ACHN (cell line): ENCODE measurements at regions not wholly inside any gene's neighbourhood (a gene's known extent, or its start where the extent isn't known, plus 50 kb on each side); places are given as distances from the start of the nearest gene placed in this dataset.
"Not testable (repeated sequence)": the region's sequence is repeated elsewhere in the genome, so short reads cannot be mapped to it uniquely, and the experiment has no call there.

Experiments used
- DNase-seq: peaks from one replicate; pipeline ENCODE4 v3.0.0-alpha.2; 2015
- in situ Hi-C: cut with HindIII; loops from 2 replicates; pipeline ENCODE4 v1.10.0; 2017; ENCODE audit warnings: low sequenced_read_pairs, low pct_ligation_motif_present, low pct_unique_long_range_greater_than_20kb

- in situ Hi-C loops: no loop called here
- peak; percentile 19 for DNase-seq
Observed at GRCh38 chr5:58187432-58188261, 272.2 kb downstream of the PLK2 start.

- DNase-seq: no peak
- in situ Hi-C loops: no loop called here
Observed at GRCh38 chr5:58185801-58186200, 274.1 kb downstream of the PLK2 start.

- in situ Hi-C loops: no loop called here
- DNase-seq: no peak
Observed at GRCh38 chr5:58185397-58185796, 274.5 kb downstream of the PLK2 start.

GRCh38 chr5:58184910-58185309 lies 275.0 kb downstream of the PLK2 start:
- in situ Hi-C loops: no loop called here

GRCh38 chr5:58183786-58184085 lies 276.1 kb downstream of the PLK2 start:
- no peak for DNase-seq
- in situ Hi-C loops: no loop called here

More at GRCh38 chr5:58184910-58185309, 275.0 kb downstream of the PLK2 start:
- DNase-seq: peak; percentile 84

GRCh38 chr5:58183078-58183785 lies 276.7 kb downstream of the PLK2 start:
- in situ Hi-C loops: no loop called here
- DNase-seq: no peak

DNA sequence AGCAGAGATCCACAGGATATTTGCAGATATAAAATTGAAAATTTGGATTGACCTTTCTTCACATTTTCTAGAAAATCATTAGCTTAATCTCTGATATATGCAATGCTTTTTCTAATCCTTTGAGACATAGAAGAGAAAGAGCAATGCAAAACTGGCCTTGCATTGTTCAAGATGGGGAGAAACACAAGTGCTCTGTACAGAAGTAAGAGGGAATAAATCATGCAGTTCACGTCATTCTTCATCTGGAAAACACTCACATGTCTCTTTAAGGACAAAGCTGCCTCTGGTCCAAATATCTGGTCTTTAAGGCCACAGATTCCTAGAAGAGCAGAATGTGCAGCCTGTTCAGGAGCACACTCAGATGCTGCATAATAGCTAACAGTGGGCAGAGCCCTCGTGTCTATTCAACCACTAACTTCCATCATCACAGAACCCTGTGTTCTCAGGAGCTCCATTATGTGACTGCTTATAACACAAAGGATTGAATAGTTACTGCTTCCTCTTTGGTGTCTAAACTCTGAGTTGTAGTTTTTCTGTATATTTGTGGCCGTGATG lies 277.5 kb downstream of the PLK2 start:
- peak; percentile 49 for DNase-seq
- in situ Hi-C loops: no loop called here

DNA sequence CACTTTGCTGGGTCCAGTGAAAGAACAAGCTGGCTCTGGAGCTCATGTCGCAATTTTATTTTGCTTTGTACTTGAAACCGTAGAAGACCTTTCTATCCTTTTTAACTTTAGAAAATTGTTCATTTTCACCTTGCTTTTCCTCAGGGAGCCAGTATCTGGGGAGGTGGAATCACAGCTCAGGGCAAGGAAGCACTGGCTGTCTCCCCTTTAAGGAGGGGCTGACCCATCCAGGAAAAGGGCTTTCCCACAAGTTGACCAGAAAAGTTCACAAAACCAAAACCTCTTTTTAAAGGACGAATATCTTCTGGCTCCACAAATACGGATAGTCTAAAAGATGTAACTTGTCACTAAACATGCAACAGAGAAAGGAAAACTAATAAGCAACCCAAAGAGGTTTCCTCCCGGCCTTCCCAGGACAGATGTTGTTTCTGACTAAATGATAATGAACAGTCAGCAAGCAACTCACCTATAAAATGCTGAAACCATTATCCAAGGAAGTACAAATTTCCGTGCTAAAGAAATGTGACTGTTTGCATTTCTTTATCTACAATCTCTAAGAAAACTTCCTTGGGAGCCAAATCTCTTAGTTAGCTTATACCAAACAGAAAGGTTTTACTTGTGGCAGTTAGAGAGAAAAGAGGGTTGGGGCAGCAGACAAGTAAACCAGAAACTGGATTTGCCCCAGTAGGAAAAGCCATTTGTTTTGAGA lies 278.2 kb downstream of the PLK2 start:
- in situ Hi-C loops: no loop called here
- DNase-seq: no peak

GRCh38 chr5:58172946-58173345 lies 286.9 kb downstream of the PLK2 start:
- in situ Hi-C loops: no loop called here
- DNase-seq: no peak

DNA sequence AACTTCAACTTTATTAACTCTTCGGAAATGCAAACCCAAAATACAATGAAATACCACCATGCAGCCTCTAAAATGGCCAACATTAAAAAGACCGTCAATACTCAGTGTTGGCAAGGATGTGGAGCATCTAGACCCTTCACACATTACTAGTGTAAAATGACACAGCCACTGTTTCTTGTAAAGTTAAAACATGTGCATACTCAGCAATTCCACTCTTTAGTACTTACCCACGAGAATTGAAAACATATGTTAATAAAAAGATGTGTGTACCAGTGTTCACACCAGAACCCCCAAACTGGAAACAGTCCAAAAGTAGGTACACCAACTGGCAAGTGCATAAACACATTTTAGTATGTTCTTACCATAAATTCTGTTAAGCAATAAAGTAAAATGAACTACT lies 294.7 kb downstream of the PLK2 start:
- no peak for DNase-seq
- in situ Hi-C loops: no loop called here

- DNase-seq, in situ Hi-C loops: not testable (repeated sequence)
Observed at GRCh38 chr5:58161889-58162288, 298.0 kb downstream of the PLK2 start.

DNA sequence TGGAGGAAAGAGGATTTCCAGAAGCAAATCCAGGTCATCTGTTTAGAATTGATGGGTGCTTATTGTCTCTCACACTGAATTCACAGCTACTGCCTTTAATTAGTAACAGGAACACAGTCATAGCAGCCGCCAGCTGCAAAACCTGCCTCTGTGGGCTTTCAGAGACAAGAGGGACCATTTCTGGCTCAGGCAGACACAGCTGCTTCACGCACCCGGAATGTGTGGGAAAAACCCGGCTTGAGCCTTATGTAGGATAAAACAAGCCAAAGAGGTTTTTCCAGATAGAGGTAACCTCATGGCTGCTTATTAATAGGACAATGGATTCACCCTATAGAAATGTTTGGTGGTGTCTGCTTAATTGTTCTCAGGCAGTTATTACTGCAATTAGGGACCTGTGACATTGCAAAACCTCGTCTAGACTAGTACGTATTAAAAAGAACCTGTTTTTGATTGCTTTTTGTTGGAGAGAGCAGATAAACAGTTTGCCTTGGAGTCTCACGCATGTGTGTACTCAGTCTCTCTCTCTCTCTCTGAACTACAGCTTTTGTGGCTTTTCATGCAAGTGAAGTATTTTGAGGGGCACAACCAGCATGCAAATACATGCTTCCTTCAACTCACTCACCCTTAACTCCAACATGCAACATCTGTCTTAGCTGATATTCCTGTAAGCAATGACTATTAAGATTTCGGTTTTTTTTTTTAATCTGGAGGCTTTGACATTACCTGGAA lies 302.7 kb downstream of the PLK2 start:
- in situ Hi-C loops: no loop called here
- no peak for DNase-seq

GRCh38 chr5:58156361-58156760 lies 303.5 kb downstream of the PLK2 start:
- in situ Hi-C loops: no loop called here
- DNase-seq: no peak

DNA sequence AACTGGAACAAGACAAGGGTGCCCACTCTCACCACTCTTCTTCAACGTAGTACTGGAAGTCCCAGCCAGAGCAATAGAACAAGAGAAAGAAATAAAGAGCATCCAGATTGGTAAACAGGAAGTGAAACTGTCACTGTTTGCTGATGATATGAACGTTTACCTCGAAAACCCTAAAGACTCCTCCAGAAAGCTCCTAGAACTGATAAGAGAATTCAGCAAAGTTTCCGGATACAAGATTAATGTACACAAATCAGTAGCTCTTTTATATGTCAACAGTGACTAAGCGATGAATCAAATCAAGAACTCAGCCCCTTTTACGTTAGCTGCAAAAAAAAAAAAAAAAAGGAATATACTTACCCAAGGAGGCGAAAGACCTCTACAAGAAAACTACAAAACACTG lies 306.6 kb downstream of the PLK2 start:
- DNase-seq: no peak
- in situ Hi-C loops: no loop called here

- in situ Hi-C loops: no loop called here
Observed at GRCh38 chr5:58151414-58151813, 308.5 kb downstream of the PLK2 start.

DNA sequence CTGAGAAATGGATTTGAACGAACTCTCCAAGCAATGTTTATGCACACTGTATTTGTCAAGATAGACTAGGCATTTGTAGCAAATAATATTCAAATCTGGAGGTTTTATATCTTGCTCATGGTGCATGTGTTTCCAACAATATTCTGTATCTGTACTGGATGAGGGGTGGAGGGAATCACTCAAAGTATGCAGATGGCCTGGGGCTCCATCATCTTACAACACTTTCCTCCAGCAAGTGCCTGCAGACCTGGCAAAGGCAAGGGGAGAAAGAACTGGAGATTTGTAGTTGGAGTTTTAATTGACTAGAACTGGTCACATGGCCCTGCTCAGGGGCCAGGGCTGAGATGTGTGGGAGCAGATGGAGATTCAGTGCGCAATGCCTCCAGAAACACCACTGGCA lies 309.0 kb downstream of the PLK2 start:
- in situ Hi-C loops: no loop called here

More at GRCh38 chr5:58151414-58151813, 308.5 kb downstream of the PLK2 start:
- DNase-seq: no peak

DNA sequence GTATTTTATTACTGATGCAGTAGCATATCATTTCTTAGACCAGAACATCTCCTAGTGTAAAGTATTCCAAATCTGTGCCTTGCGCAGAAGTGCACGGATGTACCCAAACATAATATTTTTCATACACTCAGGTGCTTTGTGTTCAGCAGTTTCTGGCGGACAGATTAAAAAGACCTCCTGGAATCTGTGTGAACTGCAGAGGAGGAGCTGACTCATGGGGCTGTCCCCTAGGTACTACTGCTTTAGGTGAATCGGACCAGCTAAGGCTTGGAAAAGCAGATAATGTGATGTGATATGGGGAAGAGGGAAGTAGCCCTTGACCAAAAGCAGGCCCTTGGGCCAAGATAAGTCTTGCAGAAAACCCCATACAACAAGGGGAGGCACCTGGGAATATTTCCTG lies 310.1 kb downstream of the PLK2 start:
- in situ Hi-C loops: no loop called here
- no peak for DNase-seq

More for the DNA sequence above, 309.0 kb downstream of the PLK2 start:
- DNase-seq: no peak

DNA sequence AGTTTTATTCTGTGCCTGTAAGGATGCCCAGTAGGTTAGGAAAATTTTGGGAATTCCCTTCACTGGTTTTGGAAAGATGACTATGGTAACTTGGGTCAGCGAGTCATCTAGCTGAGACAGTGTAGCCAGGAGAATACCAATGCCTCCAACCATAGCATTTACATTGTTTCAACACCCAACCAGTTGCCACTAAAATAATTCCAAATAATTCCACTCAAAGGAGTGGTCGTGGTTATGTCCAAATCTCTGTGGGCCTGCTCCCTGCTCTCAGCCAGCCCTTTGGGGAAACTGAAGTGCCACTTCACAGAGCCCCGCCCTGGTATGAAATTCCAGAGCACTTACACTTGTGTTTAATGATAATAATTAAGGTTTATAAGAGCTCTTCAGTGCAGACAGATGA lies 310.5 kb downstream of the PLK2 start:
- in situ Hi-C loops: no loop called here
- peak; percentile 5 for DNase-seq
